ENCODE measurements at regions not wholly inside any gene's neighbourhood (a gene's known extent, or its start where the extent isn't known, plus 50 kb on each side); places are given as distances from the start of the nearest gene placed in this dataset.

DNA sequence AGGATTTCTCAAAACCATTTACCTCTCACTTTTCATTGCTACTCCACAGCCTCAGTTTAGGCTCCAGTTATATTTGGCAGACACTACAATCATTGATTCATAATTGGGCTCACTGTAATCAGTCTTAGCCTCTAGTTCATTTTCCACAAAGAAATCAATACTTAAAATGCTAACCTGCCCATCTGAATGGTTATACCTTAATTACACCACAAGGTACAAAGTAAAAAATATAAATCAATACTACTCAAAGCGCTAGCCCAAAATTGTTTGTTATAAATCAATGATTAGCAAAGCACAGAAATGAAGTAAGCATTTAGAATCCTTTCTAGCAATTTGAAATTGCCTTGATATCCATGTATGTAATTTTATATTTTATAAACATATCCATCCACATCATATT, 222.6 kb upstream of the NDST3 start:
- DNase-seq (ENCODE audit: low read depth in 1 of 2, low spot score in 1 of 2), result no peak
- Histone ChIP-seq H3K27me3 (ENCODE audit: insufficient read depth, poor library complexity, severe bottlenecking) (no peaks in the 10 kb centered on the region), H3K27ac (replicated peaks) (no peak overlapping the region), H3K4me3 (replicated peaks; ENCODE audit: insufficient read depth, low read length) (no peak overlapping the region)
- no peak for TF ChIP-seq SPI1 (IDR thresholded peaks at IDR 0.05; ENCODE audit: borderline replicate concordance, low read depth)
- TF ChIP-seq GABPA (IDR thresholded peaks at IDR 0.05; ENCODE audit: low read depth), result no peak
- TF ChIP-seq, protein P1, sequence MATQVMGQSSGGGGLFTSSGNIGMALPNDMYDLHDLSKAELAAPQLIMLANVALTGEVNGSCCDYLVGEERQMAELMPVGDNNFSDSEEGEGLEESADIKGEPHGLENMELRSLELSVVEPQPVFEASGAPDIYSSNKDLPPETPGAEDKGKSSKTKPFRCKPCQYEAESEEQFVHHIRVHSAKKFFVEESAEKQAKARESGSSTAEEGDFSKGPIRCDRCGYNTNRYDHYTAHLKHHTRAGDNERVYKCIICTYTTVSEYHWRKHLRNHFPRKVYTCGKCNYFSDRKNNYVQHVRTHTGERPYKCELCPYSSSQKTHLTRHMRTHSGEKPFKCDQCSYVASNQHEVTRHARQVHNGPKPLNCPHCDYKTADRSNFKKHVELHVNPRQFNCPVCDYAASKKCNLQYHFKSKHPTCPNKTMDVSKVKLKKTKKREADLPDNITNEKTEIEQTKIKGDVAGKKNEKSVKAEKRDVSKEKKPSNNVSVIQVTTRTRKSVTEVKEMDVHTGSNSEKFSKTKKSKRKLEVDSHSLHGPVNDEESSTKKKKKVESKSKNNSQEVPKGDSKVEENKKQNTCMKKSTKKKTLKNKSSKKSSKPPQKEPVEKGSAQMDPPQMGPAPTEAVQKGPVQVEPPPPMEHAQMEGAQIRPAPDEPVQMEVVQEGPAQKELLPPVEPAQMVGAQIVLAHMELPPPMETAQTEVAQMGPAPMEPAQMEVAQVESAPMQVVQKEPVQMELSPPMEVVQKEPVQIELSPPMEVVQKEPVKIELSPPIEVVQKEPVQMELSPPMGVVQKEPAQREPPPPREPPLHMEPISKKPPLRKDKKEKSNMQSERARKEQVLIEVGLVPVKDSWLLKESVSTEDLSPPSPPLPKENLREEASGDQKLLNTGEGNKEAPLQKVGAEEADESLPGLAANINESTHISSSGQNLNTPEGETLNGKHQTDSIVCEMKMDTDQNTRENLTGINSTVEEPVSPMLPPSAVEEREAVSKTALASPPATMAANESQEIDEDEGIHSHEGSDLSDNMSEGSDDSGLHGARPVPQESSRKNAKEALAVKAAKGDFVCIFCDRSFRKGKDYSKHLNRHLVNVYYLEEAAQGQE (IDR thresholded peaks at IDR 0.05; ENCODE audit: insufficient replicate concordance, low read depth), result no peak
- TF ChIP-seq, protein P2, sequence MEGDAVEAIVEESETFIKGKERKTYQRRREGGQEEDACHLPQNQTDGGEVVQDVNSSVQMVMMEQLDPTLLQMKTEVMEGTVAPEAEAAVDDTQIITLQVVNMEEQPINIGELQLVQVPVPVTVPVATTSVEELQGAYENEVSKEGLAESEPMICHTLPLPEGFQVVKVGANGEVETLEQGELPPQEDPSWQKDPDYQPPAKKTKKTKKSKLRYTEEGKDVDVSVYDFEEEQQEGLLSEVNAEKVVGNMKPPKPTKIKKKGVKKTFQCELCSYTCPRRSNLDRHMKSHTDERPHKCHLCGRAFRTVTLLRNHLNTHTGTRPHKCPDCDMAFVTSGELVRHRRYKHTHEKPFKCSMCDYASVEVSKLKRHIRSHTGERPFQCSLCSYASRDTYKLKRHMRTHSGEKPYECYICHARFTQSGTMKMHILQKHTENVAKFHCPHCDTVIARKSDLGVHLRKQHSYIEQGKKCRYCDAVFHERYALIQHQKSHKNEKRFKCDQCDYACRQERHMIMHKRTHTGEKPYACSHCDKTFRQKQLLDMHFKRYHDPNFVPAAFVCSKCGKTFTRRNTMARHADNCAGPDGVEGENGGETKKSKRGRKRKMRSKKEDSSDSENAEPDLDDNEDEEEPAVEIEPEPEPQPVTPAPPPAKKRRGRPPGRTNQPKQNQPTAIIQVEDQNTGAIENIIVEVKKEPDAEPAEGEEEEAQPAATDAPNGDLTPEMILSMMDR (IDR thresholded peaks at IDR 0.05; ENCODE audit: insufficient read depth, low read length), result no peak

DNA sequence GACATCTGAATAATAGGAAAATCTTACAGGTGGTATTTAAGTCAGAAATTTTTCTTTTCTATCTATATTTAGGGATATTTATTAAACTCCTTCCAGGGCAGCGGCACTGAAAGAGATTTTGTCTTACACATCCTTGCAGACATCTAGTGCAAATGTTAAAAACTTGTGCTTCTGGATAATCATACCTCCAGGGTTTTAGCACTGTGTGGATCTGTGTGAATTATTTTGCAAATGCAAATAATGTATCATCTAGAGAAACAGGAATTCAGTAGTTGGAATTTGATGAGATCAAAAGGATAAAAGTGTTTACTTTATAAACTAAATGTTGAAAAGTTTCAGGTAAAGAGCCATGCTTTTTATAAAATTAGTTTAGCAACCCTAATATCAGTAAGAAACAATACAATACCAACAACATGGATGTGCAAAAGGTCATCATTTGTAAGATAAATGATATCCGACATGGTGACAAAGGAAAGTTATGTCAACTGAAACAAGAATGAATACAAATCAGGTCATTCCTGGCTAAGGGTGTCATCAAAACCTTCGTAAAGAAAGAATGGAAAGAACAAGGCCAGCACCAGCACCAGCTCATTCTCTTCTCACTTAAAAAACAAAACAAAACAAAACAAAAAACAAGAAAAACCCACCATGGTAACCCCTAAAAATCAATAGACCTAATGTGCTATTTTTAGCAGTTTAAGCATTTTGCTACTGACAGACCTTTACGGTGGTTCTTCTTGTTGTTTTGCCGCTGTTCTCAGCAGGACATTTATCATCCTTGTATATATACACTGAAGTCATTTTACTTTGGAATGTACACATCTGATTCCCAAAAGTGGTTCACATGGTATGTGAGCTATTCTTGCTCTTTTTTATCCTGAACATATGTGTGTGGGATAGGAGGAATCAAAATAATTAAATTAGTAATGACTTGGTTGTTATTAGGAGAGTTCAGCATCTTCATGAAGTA, 219.7 kb upstream of the NDST3 start:
- H3K4me3 ChIP-seq (replicated peaks; ENCODE audit: insufficient read depth, low read length), result no peak overlapping the region
- no peak overlapping the region for H3K27ac ChIP-seq (replicated peaks)
- H3K27me3 ChIP-seq (ENCODE audit: insufficient read depth, poor library complexity, severe bottlenecking), result no peaks in the 10 kb centered on the region
- DNase-seq (ENCODE audit: low read depth in 1 of 2, low spot score in 1 of 2), result no peak
- TF ChIP-seq, protein P1 (IDR thresholded peaks at IDR 0.05; ENCODE audit: insufficient replicate concordance, low read depth), result no peak
- no peak for TF ChIP-seq POLR2AphosphoS5 (IDR thresholded peaks at IDR 0.05; ENCODE audit: low read depth)
- TF ChIP-seq GABPA (IDR thresholded peaks at IDR 0.05; ENCODE audit: low read depth), result no peak
- TF ChIP-seq, protein P2 (IDR thresholded peaks at IDR 0.05; ENCODE audit: insufficient read depth, low read length), result no peak
- TF ChIP-seq SPI1 (IDR thresholded peaks at IDR 0.05; ENCODE audit: borderline replicate concordance, low read depth), result no peak

DNA sequence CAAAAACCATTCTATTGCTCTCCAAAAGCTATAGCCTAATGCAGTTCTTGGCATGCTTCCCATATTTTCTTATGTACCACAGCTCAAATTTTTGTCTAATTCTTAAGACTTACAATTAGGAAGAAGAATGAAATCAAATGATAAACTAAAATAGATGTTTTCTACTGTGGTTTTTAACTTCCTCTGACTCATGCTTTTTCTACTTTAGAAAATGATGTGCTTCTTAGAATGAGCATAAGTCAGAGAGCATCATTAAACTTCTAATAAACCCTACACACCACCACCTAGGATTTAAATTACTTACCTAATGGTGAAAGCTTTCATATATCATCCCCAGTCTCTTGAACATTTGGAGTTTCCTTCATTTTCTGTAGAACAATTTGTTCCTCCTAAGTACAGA, 217.0 kb upstream of the NDST3 start:
- TF ChIP-seq SPI1 (IDR thresholded peaks at IDR 0.05; ENCODE audit: borderline replicate concordance, low read depth), result no peak
- TF ChIP-seq, protein P1 (IDR thresholded peaks at IDR 0.05; ENCODE audit: insufficient replicate concordance, low read depth), result no peak
- no peak for TF ChIP-seq POLR2AphosphoS5 (IDR thresholded peaks at IDR 0.05; ENCODE audit: low read depth)
- TF ChIP-seq, protein P2 (IDR thresholded peaks at IDR 0.05; ENCODE audit: insufficient read depth, low read length), result no peak
- no peak for TF ChIP-seq GABPA (IDR thresholded peaks at IDR 0.05; ENCODE audit: low read depth)
- no peaks in the 10 kb centered on the region for H3K27me3 ChIP-seq (ENCODE audit: insufficient read depth, poor library complexity, severe bottlenecking)
- no peak for DNase-seq (ENCODE audit: low read depth in 1 of 2, low spot score in 1 of 2)
- H3K4me3 ChIP-seq (replicated peaks; ENCODE audit: insufficient read depth, low read length), result no peak overlapping the region
- H3K27ac ChIP-seq (replicated peaks), result no peak overlapping the region
